ENCODE measurements at regions not wholly inside any gene's neighbourhood (a gene's known extent, or its start where the extent isn't known, plus 50 kb on each side); places are given as distances from the start of the nearest gene placed in this dataset.

DNA sequence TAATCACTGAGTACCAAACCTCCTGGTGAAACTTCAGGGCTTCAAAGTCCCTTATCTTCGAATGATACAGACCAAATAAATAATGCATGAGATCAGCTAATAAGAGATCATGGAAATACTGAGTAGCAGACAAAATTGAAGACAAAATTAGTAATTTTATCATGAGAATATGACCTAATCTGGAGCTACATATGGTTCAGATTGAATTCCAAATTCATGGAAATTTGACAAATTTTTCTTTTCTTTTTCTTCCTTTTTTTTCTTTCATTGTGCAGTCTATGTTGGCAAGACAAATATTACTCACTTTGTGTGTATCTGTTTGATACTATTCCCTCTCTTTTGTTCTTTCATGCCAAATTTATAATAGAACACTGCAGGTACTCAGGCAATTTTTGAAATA is 218.1 kb upstream of the KCNJ16 start:
- DNase-seq: no peak

GRCh38 chr17:69857412-69857835 is 217.6 kb upstream of the KCNJ16 start:
- DNase-seq: no peak

DNA sequence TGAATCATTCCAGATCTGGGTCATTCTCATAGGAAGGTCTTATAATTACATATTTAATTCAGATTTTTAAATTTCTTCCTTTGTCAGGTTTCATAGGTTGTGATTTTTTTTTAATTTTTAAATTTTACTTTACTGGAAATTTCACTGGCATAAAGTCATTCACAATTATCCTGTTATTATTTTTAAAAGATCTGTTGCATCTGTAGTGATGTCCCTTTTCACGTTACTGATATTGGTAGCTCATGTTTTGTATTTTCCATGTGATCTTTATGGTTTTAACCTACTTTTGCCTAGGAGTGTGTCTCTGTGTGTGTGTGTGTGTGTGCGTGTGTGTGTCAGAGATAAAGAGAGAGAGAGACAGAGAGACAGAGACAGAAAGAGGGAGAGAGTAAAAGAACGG is 216.6 kb upstream of the KCNJ16 start:
- DNase-seq: no peak

- no peak for DNase-seq
Observed at GRCh38 chr17:69860142-69860680, 214.8 kb upstream of the KCNJ16 start.

DNA sequence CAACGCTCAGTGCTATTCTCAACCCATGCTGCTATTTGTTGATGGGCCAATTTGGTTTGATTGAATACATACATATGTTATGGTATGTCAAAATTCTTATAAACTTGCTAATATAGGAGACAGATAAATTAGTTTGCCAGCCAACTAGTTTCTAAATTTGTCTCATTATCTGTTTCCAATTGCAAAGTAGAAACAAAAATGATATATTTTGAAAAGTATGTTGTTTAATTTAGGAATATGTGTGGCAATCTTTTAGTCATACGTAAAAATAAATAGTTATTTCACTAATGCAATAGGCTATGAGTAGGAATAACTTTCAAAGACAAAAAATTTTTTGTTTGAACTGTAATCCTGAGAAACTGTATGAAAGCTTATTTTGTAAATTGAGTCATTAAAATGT is 210.6 kb upstream of the KCNJ16 start:
- no peak for DNase-seq

DNA sequence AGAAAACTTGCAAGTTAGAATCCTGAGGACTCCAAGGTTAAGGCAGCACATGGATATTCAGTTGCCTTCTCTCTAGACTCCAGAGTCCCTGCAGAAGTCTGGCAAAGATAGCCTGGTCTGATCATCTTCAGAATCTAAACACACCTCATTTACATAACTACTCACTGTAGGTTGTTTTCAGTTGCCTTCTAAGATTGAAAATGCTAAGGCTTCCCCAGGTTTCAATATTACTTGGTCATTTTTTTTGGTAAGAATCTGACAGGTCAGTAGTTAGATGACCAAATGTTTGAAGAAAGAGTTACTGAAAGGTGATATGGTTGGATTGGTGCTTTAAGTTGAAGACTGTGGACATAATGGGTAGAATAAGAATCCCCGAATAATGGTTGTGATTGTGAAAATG is 205.4 kb upstream of the KCNJ16 start:
- DNase-seq: no peak

DNA sequence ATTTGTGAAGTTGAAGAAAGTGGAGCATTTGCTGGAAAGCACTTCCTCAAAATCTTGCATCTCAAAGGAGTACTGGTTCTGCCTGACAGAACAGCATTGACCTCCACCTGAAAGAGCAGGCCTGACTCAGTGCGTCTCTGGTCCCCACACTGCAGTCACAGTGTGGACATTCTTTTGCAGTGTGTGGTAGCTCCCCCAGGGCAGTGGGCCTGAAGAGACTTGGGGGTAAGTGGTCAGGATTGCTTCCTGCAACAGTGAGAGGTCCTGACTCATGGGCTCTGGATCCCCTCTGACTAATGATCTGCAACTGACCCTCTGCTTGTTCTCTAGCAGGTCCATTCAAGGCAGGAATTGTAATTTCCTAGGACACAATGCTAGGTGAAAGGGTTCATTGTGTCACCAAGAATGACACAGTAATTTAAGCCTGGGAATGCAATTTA is 204.9 kb upstream of the KCNJ16 start:
- DNase-seq: no peak

GRCh38 chr17:69870751-69871199 is 204.2 kb upstream of the KCNJ16 start:
- no peak for DNase-seq

DNA sequence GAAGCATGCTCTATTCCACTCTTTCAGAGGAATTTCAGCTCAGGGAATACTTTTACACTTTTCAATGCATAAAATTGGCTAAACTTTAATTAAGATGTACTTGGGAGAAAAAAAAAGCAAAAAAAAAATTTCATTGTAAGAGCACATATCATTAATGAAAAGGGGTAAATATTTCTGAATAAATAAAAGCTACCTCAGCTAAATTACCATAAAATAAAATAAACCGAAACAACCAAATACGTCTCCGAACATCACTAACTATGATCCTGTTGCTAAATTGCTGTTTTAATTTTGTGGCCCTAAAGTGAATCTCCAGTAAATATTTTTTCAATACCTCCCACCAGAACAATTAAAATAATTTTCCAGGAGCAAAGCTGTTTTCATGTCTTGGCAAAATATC is 203.7 kb upstream of the KCNJ16 start:
- no peak for DNase-seq

DNA sequence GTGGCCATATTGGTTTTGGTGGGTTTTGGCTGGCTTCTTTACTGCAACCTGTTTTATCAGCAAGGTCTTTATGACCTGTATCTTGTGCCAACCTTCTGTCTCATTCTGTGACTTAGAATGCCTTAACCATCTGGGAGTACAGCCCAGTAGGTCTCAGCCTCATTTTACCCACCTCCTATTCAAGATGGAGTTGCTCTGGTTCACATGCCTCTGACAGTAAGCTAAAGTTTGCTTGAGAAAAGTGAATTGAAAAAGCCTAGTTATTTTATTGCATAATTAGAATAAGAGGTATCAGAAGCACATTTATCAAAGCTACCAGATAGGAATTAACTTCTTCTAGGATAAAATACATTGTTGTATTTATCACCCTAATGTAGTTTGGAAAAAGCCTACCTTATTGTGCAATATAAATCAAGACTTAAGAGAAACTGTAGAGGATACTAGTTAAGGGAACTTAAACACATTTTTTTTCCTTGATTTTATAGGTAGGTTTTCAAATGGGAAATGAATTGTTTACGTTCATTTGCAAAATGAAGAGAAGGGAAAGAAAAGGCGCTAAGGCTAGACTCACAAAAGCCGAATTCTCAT is 202.3 kb upstream of the KCNJ16 start:
- DNase-seq: no peak

- DNase-seq: no peak
Observed at GRCh38 chr17:69874175-69874670, 200.8 kb upstream of the KCNJ16 start.

DNA sequence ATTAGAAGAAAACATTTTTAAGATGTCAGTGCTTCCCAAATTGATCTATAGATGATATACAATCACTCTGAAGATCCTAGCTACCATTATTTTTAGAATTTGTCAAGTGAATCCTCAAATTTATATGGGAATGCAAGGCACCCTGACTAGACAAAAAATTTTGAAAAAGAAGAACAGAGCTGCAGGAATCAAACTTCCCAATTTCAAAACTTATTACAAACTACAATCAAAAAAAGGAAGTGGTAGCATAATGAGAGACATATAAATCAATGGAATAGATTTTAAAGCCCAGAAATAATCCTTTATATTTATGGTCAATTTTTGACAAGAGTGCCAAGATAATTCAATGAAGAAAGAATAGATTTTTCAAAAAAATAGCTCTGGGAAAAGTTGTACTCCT is 198.3 kb upstream of the KCNJ16 start:
- DNase-seq: no peak

- DNase-seq: no peak
Observed at GRCh38 chr17:69878661-69879060, 196.4 kb upstream of the KCNJ16 start.

DNA sequence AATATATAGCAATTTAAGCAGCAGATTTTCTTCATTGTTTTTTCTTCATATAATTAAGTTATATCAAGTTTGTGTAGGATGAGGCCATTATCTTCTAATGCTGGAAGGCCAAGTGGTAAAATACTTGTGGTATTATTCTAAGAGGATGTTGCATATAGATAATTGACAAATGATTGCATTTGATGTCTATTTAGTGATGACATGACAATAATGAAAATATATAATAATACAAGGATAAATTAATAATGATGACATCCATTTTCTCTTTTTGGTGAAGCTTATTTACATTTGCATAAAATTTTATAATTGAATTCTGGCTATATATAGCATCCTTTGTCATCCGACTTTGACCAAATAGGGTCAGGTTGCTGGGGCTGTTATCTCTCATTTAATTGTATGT is 195.4 kb upstream of the KCNJ16 start:
- no peak for DNase-seq

DNA sequence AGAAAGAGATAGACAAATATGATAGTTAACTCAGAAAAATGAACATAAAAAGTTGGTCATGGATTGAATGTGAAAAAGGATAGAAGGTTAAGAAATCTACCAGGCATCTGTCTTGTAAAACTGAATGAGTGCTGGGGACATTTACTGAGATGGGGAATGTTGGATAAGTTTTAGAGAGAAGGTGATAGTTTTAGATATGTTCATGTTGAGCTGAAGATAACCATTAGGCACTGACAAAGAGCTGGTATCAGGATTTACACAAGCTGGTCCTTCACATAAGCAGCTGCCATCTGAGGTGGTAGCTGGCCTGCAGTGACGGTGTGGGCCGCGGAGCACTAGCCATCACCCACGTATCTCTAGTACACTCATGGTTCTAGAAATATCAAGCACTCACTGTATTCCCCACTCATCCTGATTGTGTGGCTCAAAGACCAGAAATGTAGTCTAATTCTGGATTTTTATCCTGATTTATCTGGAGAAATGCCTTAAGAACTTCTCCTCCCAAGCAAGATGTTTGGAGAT is 194.4 kb upstream of the KCNJ16 start:
- no peak for DNase-seq

DNA sequence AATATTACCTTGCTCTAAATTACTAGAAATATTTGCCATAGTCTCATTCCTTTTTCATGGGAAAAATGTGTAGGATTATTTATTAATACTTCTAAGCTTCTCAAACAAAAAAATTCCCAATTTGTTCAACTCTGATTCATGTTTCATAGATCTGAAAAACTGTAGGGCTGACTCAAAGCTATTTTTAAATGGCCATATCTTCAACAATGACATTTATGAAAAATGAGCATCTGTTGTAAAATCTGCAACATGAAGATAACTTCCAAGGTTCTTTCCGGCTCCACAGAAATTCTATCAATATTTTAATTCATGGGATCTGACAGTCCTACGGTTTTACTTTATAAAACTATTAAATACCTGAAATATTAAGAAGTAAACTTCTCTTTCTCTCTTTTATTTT is 192.7 kb upstream of the KCNJ16 start:
- no peak for DNase-seq

DNA sequence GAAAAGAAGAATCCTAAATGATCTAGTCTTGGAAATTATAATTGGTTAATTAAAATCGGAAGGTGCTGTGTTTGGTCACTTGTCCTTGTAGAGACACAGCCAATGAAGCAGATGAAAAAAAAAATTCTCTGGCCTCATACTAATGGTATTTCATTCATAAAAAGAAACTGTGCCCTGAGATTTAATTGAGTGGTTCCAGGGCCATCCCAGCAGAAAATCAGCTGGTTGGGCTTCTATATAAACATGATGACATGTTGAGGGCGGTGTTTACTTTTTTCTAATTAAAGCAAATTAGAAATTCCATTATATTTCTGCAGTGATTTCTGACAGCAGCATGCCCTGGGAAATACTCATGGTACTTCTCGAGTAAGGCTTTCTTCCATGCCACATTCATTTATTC is 191.9 kb upstream of the KCNJ16 start:
- no peak for DNase-seq

- DNase-seq: no peak
Observed at GRCh38 chr17:69884356-69884755, 190.7 kb upstream of the KCNJ16 start.

DNA sequence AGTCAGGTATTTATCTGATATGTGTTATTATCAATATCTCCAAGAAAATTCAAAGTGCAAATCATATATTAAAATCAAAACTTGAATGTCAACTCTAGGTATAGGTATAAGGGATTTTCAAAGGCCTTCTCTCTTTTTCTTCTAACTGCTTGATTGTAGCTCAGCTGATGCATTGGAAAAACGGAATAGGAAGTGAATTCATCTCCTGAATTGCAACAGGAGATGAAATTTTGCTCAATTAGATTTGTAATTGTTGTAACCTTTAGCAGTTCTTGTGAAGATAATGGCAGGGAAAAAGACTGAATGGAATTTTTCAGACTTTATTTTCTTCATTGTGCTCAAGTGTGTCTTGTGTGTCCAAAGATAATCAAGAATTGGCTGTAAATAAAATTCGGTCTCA is 190.2 kb upstream of the KCNJ16 start:
- DNase-seq: no peak

DNA sequence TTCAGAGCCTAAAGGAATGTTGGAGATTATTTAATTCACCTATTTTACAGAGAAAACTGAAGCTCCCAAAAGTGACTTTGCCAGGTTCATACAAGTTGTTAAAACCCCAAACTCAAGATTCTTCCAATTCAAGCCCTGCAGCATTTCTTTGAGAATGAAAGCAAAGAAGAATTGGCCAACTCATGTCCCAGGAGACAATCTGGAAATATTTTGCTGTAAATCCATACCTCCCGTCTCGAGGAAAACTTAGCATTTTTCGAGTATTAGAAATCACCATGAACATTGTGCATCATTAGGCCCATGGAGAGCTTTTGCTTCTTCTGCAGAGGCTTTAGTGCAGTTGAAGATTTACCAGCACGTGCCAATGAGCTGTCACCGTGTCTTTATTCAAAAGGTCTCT is 176.4 kb upstream of the KCNJ16 start:
- no peak for DNase-seq

- DNase-seq: no peak
Observed at GRCh38 chr17:69900101-69900500, 174.9 kb upstream of the KCNJ16 start.

DNA sequence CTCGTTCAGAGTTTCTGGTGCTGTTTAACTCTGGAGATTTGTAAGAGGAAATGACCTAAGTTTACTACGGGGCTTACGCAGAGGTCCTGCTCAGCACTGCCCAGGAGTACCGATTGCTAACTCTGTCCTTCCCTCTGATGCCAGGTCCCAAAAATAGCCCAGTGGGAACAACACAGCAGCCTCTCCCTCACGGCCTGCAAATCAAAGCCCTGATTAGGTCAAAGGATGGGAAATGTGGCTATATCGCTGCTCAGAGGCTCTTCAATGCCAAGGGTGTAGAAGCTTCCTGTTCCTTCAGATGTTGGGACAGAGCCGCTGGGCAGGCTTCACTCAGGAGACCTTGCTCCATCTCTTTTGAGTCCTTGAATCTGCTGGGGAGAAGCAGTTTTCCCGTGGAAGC is 174.2 kb upstream of the KCNJ16 start:
- DNase-seq: no peak

- DNase-seq: no peak
Observed at GRCh38 chr17:69906306-69906705, 168.7 kb upstream of the KCNJ16 start.

- DNase-seq: no peak
Observed at GRCh38 chr17:69907132-69907847, 167.7 kb upstream of the KCNJ16 start.
